Esophagus squamous epithelium (tissue), 4 donors: ENCODE measurements at regions not wholly inside any gene's neighbourhood (a gene's known extent, or its start where the extent isn't known, plus 50 kb on each side); places are given as distances from the start of the nearest gene placed in this dataset.

Source experiments
- POLR2A ChIP-seq, 4 donors: fragments of 450-650 bp; IDR thresholded peaks; one replicate each; pipeline ENCODE4 v1.6.1; 2017; ENCODE audit warnings: antibody characterized with exemption in 4 of 4, mild to moderate bottlenecking in 4 of 4, moderate library complexity in 3 of 4
- TF ChIP-seq, protein P1 (sequence below), 6 experiments: fragments of 450-650 bp in 4 of 6; fragments of 200-600 bp in 2 of 6; sonication (generic) in 2 of 6; IDR thresholded peaks; one replicate each; pipeline ENCODE4 v1.5.1; 2016 to 2019; ENCODE audit warnings: antibody characterized with exemption in 6 of 6, mild to moderate bottlenecking in 4 of 6, moderate library complexity in 4 of 6

DNA sequence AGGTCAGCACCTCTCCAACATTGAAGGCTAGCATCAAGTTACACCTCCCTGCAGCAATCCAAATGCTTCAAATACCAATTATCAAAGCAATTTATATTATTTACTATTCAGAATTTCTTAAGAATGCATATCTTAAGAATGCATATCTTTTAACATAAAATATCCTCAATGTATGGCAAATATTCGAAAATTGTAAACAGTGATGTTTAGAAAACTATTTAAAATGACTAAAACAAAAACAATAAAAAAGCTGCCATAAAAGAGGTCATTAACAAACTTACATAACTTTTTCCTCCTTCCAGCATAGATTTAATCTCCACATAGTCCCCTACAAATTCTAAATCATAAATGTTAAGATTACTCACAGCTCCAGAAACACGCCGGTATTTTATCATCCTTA, 85.1 kb upstream of the SOX6 start:
- TF ChIP-seq, protein P1, sequence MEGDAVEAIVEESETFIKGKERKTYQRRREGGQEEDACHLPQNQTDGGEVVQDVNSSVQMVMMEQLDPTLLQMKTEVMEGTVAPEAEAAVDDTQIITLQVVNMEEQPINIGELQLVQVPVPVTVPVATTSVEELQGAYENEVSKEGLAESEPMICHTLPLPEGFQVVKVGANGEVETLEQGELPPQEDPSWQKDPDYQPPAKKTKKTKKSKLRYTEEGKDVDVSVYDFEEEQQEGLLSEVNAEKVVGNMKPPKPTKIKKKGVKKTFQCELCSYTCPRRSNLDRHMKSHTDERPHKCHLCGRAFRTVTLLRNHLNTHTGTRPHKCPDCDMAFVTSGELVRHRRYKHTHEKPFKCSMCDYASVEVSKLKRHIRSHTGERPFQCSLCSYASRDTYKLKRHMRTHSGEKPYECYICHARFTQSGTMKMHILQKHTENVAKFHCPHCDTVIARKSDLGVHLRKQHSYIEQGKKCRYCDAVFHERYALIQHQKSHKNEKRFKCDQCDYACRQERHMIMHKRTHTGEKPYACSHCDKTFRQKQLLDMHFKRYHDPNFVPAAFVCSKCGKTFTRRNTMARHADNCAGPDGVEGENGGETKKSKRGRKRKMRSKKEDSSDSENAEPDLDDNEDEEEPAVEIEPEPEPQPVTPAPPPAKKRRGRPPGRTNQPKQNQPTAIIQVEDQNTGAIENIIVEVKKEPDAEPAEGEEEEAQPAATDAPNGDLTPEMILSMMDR (IDR thresholded peaks at IDR 0.05), result no peak
- no peak for TF ChIP-seq POLR2A (IDR thresholded peaks at IDR 0.05)
